ENCODE measurements at regions not wholly inside any gene's neighbourhood (a gene's known extent, or its start where the extent isn't known, plus 50 kb on each side); places are given as distances from the start of the nearest gene placed in this dataset.
"Not testable (repeated sequence)": the region's sequence is repeated elsewhere in the genome, so short reads cannot be mapped to it uniquely, and the experiment has no call there.

DNA sequence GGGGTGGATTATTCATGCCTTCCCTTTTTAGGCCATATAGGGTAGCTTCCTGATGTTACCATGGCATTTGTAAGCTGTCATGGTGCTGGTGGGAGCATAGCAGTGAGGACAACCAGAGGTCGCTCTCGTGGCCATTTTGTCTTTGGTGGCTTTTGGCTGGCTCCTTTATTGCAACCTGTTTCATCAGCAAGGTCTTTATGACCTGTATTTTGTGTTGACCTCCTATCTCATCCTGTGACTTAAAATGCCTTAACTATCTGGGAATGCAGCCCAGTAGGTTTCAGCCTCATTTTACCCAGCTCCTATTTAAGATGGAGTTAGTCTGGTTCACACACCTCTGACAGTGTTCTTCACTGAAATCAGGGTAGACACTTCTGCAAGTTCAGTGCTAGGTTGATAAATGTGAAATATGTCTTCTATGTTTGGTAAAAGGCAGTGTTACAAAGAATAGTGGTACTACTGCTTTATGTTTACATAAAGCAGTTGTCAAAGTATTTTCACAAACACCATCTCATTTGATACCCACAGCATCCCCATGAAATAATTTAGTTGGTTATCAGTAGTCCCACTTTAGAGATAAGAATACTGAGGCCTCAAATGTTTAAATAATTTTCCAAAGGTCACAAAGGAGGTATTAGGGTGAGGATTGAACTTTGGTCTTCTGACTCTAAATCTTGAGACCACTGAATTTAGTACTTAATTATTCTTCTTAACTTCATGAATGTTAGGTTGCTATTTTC lies 77.1 kb upstream of the C4orf54 start:
- TF ChIP-seq CTCF (IDR thresholded peaks at IDR 0.05) = no peak
- TF ChIP-seq POLR2A (IDR thresholded peaks at IDR 0.05) = no peak
- intact Hi-C loops (cut with DNase I; ENCODE audit: low total_unique reads) = no loop called here
- no peak overlapping the region for H3K4me3 ChIP-seq (ENCODE audit: low read depth, poor library complexity, severe bottlenecking)
- WGBS, 2 donors = 88 to 93% methylated on average over 2 of the region's 2 CpGs
- DNase-seq (ENCODE audit: low spot score in 2 of 2) = no peak

DNA sequence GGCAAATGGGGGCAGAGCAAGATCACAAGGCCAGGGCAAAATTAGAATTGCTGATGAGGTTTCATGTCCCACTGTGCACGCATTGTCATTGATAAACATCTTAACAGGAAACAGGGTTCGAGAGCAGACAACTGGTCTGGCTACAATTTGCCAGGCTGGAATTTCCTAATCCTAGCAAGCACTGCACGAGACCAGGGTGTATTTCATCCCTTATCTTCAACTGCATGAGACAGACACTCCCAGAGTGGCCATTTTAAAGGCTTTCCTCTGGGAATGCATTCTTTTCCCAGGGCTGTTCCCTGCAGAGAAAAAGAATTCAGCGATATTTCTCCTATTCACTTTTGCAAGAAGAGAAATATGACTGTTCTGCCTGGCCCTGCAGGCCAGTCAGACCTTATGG lies 75.8 kb upstream of the C4orf54 start:
- intact Hi-C loops (cut with DNase I; ENCODE audit: low total_unique reads); H3K4me3 ChIP-seq (ENCODE audit: low read depth, poor library complexity, severe bottlenecking); DNase-seq (ENCODE audit: low spot score in 2 of 2): not testable (repeated sequence)
- 61 to 68% methylated on average over 4 of the region's 4 CpGs for WGBS, 2 donors

GRCh38 chr4:99729186-99729585 lies 71.6 kb upstream of the C4orf54 start:
- WGBS, 2 donors = 91 to 94% methylated on average over 1 of the region's 1 CpG
- H3K4me3 ChIP-seq (ENCODE audit: low read depth, poor library complexity, severe bottlenecking) = no peak overlapping the region
- intact Hi-C loops (cut with DNase I; ENCODE audit: low total_unique reads) = no loop called here
- DNase-seq (ENCODE audit: low spot score in 2 of 2) = no peak
- TF ChIP-seq CTCF (IDR thresholded peaks at IDR 0.05) = no peak
- no peak for TF ChIP-seq POLR2A (IDR thresholded peaks at IDR 0.05)

DNA sequence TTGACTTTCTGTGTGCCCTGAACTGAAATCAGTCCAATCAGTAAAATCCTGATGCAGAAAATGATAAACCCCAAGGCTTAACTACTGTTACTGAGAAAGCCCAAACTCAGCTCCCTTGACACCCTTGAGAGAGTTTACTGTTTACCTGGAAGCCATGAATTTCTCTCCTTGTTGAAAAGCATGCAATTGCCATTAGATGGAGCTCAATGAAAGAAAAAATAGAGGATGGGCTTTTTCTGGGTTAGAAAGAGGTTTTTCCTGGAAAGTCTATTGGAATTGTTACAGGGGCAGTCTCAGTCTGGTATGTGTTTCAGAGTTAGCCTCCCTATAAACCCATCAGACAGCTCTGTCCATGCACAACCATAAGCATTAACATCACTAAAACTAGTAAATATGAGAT lies 66.4 kb upstream of the C4orf54 start:
- intact Hi-C loops (cut with DNase I; ENCODE audit: low total_unique reads) = no loop called here
- H3K4me3 ChIP-seq (ENCODE audit: low read depth, poor library complexity, severe bottlenecking) = no peak overlapping the region
- TF ChIP-seq POLR2A (IDR thresholded peaks at IDR 0.05) (no peak), CTCF (IDR thresholded peaks at IDR 0.05) (no peak)
- no peak for DNase-seq (ENCODE audit: low spot score in 2 of 2)

- 16 to 23% methylated on average over 3 of the region's 3 CpGs for WGBS, 2 donors
- no peak overlapping the region for H3K4me3 ChIP-seq (ENCODE audit: low read depth, poor library complexity, severe bottlenecking)
- intact Hi-C loops (cut with DNase I; ENCODE audit: low total_unique reads) = no loop called here
- no peak for TF ChIP-seq POLR2A (IDR thresholded peaks at IDR 0.05)
- no peak for TF ChIP-seq CTCF (IDR thresholded peaks at IDR 0.05)
- DNase-seq (ENCODE audit: low spot score in 2 of 2) = peak in 1 of 2 donors; percentile 18
Observed at GRCh38 chr4:99723612-99724011, 66.0 kb upstream of the C4orf54 start.

- intact Hi-C loops (cut with DNase I; ENCODE audit: low total_unique reads) = no loop called here
- WGBS, 2 donors = 45 to 64% methylated on average over 4 of the region's 4 CpGs
- TF ChIP-seq CTCF (IDR thresholded peaks at IDR 0.05) (no peak), POLR2A (IDR thresholded peaks at IDR 0.05) (no peak)
- no peak overlapping the region for H3K4me3 ChIP-seq (ENCODE audit: low read depth, poor library complexity, severe bottlenecking)
- no peak for DNase-seq (ENCODE audit: low spot score in 2 of 2)
Observed at GRCh38 chr4:99722725-99723124, 65.1 kb upstream of the C4orf54 start.

All from lower leg skin (tissue), 4 donors.